ENCODE measurements at regions not wholly inside any gene's neighbourhood (a gene's known extent, or its start where the extent isn't known, plus 50 kb on each side); places are given as distances from the start of the nearest gene placed in this dataset.

- no peak for DNase-seq (ENCODE audit: low read depth, low spot score)
- no peak overlapping the region for H3K27ac ChIP-seq (ENCODE audit: control insufficient read depth, insufficient read depth, low read length)
- H3K9me1 ChIP-seq (ENCODE audit: control insufficient read depth, extremely low read depth, insufficient read depth, low read length) = no peaks in the 10 kb centered on the region
- no peak overlapping the region for H3K9ac ChIP-seq (ENCODE audit: control insufficient read depth, extremely low read depth, insufficient read depth, low read length)
- no peak for FAIRE-seq
- H2AFZ ChIP-seq (ENCODE audit: control insufficient read depth, low read length) = no peak overlapping the region
- H3K4me1 ChIP-seq (ENCODE audit: control insufficient read depth, extremely low read depth, insufficient read depth, low read length) = peaks cover 18% of the 10 kb centered on the region
- no peaks in the 10 kb centered on the region for H3K27me3 ChIP-seq (ENCODE audit: control insufficient read depth, extremely low read depth, insufficient read depth, low read length)
- no peaks in the 10 kb centered on the region for H4K20me1 ChIP-seq (ENCODE audit: control insufficient read depth, extremely low read depth, insufficient read depth, low read length)
- no peak for TF ChIP-seq EZH2 (IDR thresholded peaks at IDR 0.05; ENCODE audit: low read length)
- TF ChIP-seq, protein P1, sequence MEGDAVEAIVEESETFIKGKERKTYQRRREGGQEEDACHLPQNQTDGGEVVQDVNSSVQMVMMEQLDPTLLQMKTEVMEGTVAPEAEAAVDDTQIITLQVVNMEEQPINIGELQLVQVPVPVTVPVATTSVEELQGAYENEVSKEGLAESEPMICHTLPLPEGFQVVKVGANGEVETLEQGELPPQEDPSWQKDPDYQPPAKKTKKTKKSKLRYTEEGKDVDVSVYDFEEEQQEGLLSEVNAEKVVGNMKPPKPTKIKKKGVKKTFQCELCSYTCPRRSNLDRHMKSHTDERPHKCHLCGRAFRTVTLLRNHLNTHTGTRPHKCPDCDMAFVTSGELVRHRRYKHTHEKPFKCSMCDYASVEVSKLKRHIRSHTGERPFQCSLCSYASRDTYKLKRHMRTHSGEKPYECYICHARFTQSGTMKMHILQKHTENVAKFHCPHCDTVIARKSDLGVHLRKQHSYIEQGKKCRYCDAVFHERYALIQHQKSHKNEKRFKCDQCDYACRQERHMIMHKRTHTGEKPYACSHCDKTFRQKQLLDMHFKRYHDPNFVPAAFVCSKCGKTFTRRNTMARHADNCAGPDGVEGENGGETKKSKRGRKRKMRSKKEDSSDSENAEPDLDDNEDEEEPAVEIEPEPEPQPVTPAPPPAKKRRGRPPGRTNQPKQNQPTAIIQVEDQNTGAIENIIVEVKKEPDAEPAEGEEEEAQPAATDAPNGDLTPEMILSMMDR (optimal IDR thresholded peaks at IDR 0.05 in 1 of 3, IDR thresholded peaks at IDR 0.05 in 1 of 3, conservative IDR thresholded peaks at IDR 0.05 in 1 of 3; ENCODE audit: extremely low read depth in 1 of 3, insufficient read depth in 2 of 3, low read length in 3 of 3) = no peak
- dilution Hi-C loops (cut with MboI; ENCODE audit: extremely low pct_ligation_motif_present, low sequenced_read_pairs) = no loop called here
- H3K9me3 ChIP-seq (ENCODE audit: control insufficient read depth, low read depth, low read length) = peaks cover 2% of the 10 kb centered on the region
- H3K4me3 ChIP-seq (ENCODE audit: control insufficient read depth in 2 of 3, extremely low read depth in 1 of 3, insufficient read depth in 2 of 3, low read depth in 1 of 3, low read length in 3 of 3) = no peak overlapping the region
- no peak overlapping the region for H3K4me2 ChIP-seq (ENCODE audit: control insufficient read depth, extremely low read depth, insufficient read depth, low read depth, low read length)
- no peaks in the 10 kb centered on the region for H3K79me2 ChIP-seq (ENCODE audit: control insufficient read depth, insufficient read depth, low read length)
- no peaks in the 10 kb centered on the region for H3K36me3 ChIP-seq (ENCODE audit: control insufficient read depth in 2 of 2, extremely low read depth in 1 of 2, insufficient read depth in 2 of 2, low read length in 2 of 2)
Measured at GRCh38 chr9:115232181-115232774, 114.3 kb upstream of the TNC start.

DNA sequence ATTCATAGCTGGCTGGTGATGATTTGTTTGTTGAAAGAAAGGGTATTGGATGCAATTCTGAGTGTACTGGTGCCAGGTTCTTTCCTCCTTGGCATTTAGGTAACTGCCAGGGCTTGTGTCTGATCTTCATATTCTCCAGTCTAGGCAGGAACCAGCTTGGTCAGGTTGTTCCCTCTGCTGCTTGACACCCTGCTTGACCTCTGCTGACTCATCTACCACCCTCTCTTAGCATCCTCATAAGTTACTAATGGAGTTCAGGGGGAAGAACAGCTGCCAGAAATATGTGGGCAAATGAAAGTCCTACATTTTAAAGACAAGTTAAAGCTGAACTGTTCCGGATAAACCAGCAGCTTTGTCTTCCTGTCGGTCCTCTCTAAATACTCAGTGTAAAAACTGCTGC lies 116.1 kb upstream of the TNC start:
- peak overlapping the region; percentile 11 for H3K9ac ChIP-seq (ENCODE audit: control insufficient read depth, extremely low read depth, insufficient read depth, low read length)
- peak overlapping the region; percentile 68 for H3K27ac ChIP-seq (ENCODE audit: control insufficient read depth, insufficient read depth, low read length)
- peak; percentile 100 for FAIRE-seq
- no peaks in the 10 kb centered on the region for H3K36me3 ChIP-seq (ENCODE audit: control insufficient read depth in 2 of 2, extremely low read depth in 1 of 2, insufficient read depth in 2 of 2, low read length in 2 of 2)
- dilution Hi-C loops (cut with MboI; ENCODE audit: extremely low pct_ligation_motif_present, low sequenced_read_pairs) = no loop called here
- peak overlapping the region; percentile 60 for H2AFZ ChIP-seq (ENCODE audit: control insufficient read depth, low read length)
- no peak overlapping the region for H3K4me3 ChIP-seq (ENCODE audit: control insufficient read depth in 2 of 3, extremely low read depth in 1 of 3, insufficient read depth in 2 of 3, low read depth in 1 of 3, low read length in 3 of 3)
- H3K4me1 ChIP-seq (ENCODE audit: control insufficient read depth, extremely low read depth, insufficient read depth, low read length) = peaks cover 22% of the 10 kb centered on the region
- TF ChIP-seq, protein P1 (optimal IDR thresholded peaks at IDR 0.05 in 1 of 3, IDR thresholded peaks at IDR 0.05 in 1 of 3, conservative IDR thresholded peaks at IDR 0.05 in 1 of 3; ENCODE audit: extremely low read depth in 1 of 3, insufficient read depth in 2 of 3, low read length in 3 of 3) = no peak
- no peak for TF ChIP-seq EZH2 (IDR thresholded peaks at IDR 0.05; ENCODE audit: low read length)
- H4K20me1 ChIP-seq (ENCODE audit: control insufficient read depth, extremely low read depth, insufficient read depth, low read length) = no peaks in the 10 kb centered on the region
- peak; percentile 80 for DNase-seq (ENCODE audit: low read depth, low spot score)
- no peaks in the 10 kb centered on the region for H3K9me1 ChIP-seq (ENCODE audit: control insufficient read depth, extremely low read depth, insufficient read depth, low read length)
- H3K9me3 ChIP-seq (ENCODE audit: control insufficient read depth, low read depth, low read length) = peaks cover 2% of the 10 kb centered on the region
- H3K27me3 ChIP-seq (ENCODE audit: control insufficient read depth, extremely low read depth, insufficient read depth, low read length) = no peaks in the 10 kb centered on the region
- H3K79me2 ChIP-seq (ENCODE audit: control insufficient read depth, insufficient read depth, low read length) = no peaks in the 10 kb centered on the region
- peak overlapping the region; percentile 42 for H3K4me2 ChIP-seq (ENCODE audit: control insufficient read depth, extremely low read depth, insufficient read depth, low read depth, low read length)
